ENCODE measurements at regions not wholly inside any gene's neighbourhood (a gene's known extent, or its start where the extent isn't known, plus 50 kb on each side); places are given as distances from the start of the nearest gene placed in this dataset.

DNA sequence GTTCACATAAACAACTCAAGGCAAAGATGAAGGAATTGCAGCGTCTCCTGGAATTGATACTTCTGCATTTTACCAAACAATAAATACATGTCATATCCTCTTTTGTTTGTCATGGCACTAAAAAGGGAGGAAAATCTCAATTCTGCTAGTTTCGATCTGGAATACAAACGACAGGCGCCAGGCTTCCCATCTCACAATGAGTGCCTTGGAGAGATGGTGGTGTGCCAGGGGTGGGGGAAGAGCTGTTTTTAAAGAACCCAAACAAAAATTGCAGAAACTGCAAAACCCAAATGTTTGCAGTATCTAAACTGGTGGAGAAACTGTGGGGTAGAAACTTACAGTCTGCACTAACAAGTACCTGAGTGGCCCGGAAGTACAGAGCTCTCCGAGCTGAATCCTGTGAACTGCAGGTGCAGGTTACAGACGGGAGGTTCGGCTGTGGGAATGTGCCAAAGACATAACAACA, 53.0 kb upstream of the KLF3 start:
- TF ChIP-seq, protein P1, sequence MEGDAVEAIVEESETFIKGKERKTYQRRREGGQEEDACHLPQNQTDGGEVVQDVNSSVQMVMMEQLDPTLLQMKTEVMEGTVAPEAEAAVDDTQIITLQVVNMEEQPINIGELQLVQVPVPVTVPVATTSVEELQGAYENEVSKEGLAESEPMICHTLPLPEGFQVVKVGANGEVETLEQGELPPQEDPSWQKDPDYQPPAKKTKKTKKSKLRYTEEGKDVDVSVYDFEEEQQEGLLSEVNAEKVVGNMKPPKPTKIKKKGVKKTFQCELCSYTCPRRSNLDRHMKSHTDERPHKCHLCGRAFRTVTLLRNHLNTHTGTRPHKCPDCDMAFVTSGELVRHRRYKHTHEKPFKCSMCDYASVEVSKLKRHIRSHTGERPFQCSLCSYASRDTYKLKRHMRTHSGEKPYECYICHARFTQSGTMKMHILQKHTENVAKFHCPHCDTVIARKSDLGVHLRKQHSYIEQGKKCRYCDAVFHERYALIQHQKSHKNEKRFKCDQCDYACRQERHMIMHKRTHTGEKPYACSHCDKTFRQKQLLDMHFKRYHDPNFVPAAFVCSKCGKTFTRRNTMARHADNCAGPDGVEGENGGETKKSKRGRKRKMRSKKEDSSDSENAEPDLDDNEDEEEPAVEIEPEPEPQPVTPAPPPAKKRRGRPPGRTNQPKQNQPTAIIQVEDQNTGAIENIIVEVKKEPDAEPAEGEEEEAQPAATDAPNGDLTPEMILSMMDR (IDR thresholded peaks at IDR 0.05): no peak
- intact Hi-C loops (cut with DNase I): no loop called here
- H3K27ac ChIP-seq: peak overlapping the region; percentile 66
- H3K27me3 ChIP-seq: no peaks in the 10 kb centered on the region
- H3K4me3 ChIP-seq: no peak overlapping the region
- peak; percentile 65 for DNase-seq
- H3K9me3 ChIP-seq: no peaks in the 10 kb centered on the region
- H3K36me3 ChIP-seq: no peaks in the 10 kb centered on the region
- no peaks in the 10 kb centered on the region for H3K4me1 ChIP-seq
- peak overlapping the region in 1 of 2 donors; percentile 84 for H3K9ac ChIP-seq (ENCODE audit: low read depth in 2 of 2, low read length in 2 of 2)

DNA sequence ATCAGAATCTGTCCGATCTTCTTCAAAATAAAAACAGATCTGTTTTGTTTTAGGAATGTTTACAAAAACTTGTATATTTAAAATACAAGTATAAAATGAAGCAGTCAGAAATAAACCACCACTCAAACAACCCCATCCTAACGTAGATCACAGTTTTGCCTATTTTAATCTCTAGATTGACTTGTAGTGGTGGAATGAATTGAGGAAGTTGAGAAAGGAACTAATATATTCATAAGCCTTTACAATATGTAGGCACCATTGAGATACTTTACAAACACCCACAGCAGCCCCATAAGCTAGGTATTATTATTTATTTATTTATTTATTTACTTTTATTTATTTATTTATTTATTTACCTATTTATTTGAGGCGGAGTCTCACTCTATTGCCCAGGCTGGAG, 52.3 kb upstream of the KLF3 start:
- no peaks in the 10 kb centered on the region for H3K4me1 ChIP-seq

DNA sequence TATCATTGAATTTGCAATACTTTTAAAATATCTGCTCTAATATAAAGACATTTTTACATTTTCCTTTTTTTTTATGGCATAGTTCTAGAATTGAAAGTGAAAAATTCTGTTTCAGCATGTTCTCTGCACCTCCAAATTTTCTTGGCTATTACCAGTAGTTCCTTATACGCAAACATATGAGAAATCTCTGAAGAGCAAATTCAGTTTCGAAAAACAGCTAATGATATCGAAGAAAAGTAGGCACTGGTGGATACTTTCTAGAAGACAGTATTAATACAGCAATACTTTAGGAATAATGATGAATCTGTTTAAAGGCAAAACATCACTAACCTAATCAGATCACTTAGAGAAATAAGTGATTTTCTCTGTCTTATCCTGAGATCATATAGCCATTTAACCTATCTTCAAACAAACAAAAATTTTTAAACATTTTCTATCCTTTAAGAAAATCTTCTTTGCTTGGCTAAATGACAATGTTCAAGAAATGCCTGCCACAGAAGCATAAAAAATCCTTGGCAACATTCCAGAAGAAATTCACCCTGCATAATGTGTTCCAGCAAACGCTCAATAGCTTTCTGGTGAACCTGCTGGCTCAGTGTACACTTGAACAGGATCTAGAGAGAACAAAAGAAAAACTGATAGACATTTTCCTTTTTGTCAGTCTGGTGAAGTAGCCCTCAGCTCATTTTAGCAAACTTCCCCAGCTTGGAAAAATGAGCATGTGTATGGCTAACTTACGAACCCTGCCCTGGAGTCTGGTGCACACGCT, 51.2 kb upstream of the KLF3 start:
- H3K36me3 ChIP-seq: no peaks in the 10 kb centered on the region
- no peak for DNase-seq
- H3K4me3 ChIP-seq: no peak overlapping the region
- no peaks in the 10 kb centered on the region for H3K27me3 ChIP-seq
- no peaks in the 10 kb centered on the region for H3K9me3 ChIP-seq
- TF ChIP-seq, protein P1 (IDR thresholded peaks at IDR 0.05): no peak
- no peaks in the 10 kb centered on the region for H3K4me1 ChIP-seq
- intact Hi-C loops (cut with DNase I): no loop called here
- peak overlapping the region; percentile 67 for H3K27ac ChIP-seq
- peak overlapping the region in 1 of 2 donors; percentile 42 for H3K9ac ChIP-seq (ENCODE audit: low read depth in 2 of 2, low read length in 2 of 2)

More for the DNA sequence above, 52.3 kb upstream of the KLF3 start:
- Histone ChIP-seq H3K4me3 (no peak overlapping the region), H3K27me3 (no peaks in the 10 kb centered on the region), H3K9ac (ENCODE audit: low read depth in 2 of 2, low read length in 2 of 2) (peak overlapping the region in 1 of 2 donors; percentile 84), H3K9me3 (no peaks in the 10 kb centered on the region), H3K27ac (peak overlapping the region; percentile 66), H3K36me3 (no peaks in the 10 kb centered on the region)
- intact Hi-C loops (cut with DNase I): no loop called here
- DNase-seq: no peak
- TF ChIP-seq, protein P1 (IDR thresholded peaks at IDR 0.05): no peak

All from colonic mucosa (tissue), 4 donors.